NCI-H1694 treated with DMSO at 0.1 percent for 48 hours (cell line): ENCODE measurements at regions not wholly inside any gene's neighbourhood (a gene's known extent, or its start where the extent isn't known, plus 50 kb on each side); places are given as distances from the start of the nearest gene placed in this dataset.
"Not testable (repeated sequence)": the region's sequence is repeated elsewhere in the genome, so short reads cannot be mapped to it uniquely, and the experiment has no call there.

ENCODE experiments used
- DNase-seq: peaks from one replicate; lab custom pipeline; 2025; lab: John Stamatoyannopoulos, UW

DNA sequence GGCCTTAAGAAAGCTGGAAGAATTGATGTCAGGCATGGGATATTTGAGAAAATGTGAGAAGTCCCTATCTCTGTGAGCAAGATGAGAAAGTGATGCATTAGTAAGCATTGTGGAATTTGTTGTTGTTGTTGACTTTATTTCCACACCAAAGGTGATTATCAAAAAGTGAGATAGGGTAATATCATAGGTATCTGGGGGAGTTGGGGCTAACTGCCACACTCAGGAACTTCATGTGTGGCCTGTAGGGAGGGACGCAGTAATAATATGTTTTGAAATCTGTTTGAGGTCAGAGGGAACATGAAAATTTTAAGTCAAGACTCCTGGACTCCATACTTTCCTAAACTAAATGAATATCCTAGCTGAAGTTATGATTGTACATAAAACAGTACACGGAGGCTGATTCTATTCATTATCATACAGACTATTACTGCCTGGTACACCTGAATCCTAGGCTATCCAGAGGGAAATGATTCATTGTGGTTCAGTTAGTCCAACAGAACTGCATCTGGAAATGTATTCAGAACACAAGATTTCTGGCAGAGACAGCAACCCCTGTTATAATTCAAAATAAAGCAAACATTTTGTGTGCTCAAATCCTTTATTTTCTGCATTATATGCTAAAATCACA lies 304.8 kb downstream of the CPS1 start:
- no peak for DNase-seq

DNA sequence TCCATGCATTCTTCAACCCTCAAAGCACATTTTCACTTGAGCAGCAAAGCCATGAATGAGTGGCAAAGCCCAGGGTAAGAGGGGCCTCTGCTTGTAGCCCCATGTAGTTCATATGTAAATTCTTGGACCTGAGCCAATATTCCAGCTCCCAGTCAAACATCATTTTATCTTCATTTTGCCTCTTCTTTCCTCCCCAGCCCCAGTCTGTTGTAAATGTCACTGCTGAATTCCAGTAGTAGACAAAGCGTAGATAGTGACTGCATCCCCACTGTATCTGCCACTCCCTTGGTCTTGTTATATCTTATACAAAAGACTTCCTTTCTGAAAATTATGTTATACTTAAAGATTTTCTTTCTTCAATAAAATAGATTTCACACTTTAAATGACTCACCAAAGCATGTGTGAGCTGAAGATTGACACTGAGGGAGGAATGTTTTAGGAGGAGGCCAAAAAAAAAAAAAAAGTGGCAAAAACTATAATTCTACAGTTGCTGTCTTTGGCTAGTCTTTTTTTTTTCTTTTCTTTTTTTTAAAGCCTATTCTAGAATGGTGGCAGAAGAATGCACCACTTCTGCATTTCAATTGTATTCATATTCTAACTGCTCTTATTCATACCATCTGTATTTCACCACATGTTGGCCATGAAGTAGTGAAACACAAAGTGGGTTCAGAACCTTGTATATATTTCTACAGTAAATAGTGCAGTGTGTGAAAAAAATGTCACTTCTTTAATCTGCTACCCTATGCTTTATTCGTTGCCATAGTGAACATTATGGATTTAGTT lies 306.1 kb downstream of the CPS1 start:
- DNase-seq, result peak; percentile 6

DNA sequence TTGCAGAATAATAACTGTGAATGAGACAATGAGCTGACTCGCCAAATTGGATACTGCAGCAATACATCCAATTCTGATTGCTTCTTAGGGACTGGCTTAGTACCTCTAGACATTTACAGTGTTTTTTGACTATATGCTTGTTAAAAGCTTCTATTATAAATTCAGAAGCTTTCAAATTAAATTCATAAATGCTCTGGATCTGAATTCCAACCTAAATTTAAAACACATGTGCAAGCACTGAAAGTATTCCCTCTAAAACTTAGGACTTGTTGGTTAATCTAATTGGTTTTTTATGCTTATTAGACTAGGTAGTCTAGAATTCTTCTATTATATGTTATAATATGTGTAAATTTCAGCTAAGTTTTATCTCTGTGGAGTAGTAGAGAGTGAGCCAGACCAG lies 306.9 kb downstream of the CPS1 start:
- peak; percentile 31 for DNase-seq

DNA sequence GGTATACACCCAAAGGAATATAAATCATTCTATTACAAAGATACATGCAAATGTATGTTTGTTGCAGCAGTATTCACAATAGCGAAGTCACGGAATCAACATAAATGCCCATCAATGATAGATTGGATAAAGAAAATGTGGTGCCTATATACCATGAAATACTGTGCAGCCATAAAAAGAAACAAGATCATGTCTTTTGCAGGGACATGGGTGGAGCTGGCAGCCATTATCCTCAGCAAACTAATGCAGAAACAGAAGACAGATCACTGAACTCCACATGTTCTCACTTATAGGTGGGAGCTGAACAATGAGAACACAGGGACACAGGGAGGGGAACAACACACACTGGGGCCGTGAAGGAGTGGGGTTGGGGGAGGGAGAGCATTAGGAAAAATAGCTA lies 315.2 kb downstream of the CPS1 start:
- not testable (repeated sequence) for DNase-seq

DNA sequence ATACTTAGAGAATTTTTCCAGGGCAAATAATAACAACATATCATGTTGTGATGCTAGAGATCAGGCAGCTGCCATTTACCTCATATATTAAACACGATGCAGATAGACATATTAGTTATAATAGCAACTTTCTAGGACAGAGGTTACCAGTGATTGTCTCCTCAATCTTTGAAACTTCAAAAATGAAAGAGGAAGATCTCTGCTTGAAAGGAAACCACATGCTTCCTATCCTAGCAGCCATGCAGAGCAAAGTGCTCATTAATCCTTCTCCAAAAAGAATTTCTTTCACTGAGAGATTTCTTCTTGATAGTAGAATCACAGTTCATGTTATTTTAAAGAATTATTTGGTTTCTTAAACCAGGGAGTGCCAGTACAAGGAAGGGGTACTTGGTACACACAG lies 317.2 kb downstream of the CPS1 start:
- no peak for DNase-seq

DNA sequence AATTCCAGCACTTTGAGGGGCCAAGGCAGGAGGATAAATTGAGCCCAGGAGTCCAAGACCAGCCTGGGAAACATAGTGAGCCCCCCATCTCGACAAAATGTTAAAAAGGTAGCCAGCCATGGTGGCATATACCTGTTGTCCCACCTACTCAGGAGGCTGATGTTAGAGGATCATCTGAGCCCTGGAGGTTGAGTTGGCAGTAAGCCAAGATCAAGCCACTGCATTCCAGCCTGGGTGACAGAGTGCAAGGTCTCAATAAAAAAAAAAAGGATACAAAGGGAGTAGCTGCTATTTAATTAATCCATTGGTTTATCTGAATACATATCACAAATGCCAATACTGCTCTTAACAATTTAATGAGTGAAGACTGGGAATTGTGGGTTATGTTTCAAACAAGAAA lies 327.8 kb downstream of the CPS1 start:
- no peak for DNase-seq

DNA sequence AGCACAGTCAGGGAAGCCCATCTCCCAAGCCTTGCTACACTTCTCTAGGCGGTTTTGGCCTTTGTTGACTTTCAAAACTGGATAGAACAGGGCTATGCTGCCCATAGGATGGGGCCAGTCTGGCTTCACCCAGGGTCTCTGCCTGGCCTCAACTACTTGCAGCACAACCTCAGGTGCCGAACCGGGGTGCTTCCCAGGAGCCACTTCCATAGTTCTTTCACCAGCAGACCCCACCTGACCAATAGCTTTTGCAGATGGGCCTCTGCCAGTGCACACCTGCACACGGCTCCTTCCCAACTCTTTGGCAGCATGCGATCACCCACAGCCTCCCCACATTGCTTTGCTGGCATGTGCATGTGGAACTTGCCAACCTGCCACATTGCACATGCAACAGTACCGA lies 331.6 kb downstream of the CPS1 start:
- DNase-seq, result no peak

DNA sequence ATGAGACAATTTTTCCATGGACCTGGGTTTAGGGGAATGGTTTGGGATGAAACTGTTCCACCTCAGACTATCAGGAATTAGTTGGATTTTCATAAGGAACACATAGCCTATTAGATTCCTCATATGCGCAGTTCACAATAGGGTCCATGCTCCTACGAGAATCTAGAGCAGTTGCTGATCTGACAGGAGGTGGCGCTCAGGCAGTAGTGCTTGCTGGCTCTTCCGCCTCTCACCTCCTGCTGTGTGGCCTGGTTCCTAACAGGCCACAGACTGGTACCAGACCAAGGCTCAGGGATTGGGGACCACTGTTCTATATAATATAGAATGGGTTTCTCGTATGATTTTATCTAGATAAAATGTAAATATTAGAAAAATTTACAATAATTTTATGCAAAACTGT lies 338.7 kb downstream of the CPS1 start:
- DNase-seq, result no peak

DNA sequence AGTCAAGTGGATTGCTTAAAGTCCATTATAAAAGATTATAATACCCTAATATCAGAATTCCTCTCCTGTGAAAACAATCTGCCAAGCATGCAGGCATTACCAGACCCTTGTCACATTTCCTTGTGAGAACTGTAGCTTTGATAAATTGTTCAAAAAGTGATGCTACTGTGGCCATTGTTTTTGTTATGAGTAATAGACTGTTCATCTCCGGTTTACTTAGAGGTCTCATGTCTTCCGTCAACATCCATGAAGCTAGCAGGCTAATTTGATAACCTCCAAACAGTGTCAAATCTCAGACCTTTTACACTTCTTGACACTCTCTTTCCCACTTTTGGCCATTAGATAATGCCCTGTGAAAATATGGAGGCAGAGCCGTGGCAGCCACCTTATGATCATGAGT lies 342.7 kb downstream of the CPS1 start:
- no peak for DNase-seq

DNA sequence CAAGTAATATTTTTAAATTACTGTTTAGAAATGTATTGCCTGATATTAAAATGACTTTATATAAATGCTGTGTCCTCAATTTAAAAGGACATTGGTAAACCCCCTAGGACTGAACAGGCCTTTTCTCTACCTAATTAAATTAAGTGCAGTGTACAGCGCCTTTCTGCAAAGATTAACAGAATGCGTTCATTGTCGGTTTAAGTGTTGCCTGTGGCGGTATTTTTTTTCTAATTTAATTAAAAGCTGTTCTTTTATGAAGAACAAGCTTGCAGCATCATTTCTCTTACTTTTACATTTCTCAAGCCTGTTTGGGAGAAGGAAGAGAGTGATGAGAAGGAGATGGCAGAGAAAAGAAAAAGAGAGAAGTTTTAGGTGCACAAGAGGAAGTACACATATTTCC lies 344.9 kb downstream of the CPS1 start:
- no peak for DNase-seq

DNA sequence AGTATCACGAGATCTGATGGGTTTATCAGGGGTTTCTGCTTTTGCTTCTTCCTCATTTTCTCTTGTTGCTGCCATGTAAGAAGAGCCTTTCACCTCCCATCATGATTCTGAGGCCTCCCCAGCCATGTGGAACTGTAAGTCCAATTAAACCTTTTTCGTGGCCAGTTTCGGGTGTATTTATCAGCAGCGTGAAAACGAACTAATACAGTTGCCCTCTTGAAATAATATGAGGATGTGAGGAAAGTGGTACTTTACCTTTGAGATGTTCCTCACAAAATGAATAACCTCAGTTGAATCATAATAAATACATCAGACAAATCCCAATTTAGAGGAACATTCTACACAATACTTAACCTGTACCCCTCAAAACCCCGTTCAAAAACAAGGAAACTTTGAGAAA lies 356.4 kb downstream of the CPS1 start:
- no peak for DNase-seq

DNA sequence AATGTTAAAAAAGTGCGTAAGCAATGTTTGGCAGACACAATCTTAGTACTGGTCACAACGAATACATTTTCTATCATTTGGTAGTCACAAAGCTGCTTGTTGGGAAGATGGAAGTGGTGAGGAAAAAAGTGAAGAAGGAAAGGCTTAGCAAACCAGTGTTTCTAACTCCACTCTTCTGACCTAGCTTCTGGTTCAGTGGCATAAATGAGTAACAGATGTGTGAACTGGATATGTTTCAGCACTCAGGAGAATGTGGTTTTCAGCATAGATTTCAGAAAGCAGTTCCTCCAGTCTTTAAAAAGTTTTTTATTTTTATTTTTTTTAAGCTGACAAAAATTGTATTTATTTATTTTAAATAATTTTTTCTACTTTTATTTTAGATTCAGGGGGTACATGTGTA lies 357.1 kb downstream of the CPS1 start:
- no peak for DNase-seq

DNA sequence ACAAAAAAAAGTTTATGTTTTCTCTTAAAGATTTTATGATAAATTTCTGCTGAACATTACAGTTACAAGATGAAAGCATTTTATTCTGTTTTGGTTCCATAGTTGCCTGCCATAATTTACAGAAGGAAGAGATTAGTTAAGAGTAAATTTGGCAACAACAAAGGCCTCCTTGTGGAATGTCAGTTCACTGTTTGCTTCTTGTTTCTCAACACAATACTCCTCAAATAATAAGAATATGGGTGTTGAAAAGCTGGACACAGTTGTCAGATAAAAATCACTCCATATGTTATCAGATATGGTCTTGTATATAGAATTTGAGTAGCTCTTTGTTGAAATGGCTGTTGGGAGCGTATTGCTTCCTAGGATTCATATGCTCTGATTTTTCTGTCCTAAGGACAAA lies 359.5 kb downstream of the CPS1 start:
- no peak for DNase-seq

DNA sequence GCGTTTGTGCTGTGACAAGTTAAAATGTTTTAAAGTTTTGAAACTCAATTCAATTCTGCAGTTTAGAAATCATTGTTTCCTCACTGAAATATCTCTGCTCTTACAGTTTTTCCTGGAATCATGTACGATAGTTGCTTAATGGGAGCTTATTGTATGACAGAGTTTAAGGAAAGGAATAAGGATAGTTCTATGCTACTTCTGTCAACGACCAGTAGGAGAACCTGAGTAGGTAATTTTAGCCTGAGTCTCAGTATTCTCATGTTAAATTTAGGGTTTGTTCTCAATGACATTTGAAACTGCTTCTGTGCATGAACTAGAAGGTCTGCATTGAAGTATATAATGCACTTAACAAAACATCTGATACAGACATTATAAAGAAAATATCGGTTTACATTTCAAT lies 361.1 kb downstream of the CPS1 start:
- no peak for DNase-seq

DNA sequence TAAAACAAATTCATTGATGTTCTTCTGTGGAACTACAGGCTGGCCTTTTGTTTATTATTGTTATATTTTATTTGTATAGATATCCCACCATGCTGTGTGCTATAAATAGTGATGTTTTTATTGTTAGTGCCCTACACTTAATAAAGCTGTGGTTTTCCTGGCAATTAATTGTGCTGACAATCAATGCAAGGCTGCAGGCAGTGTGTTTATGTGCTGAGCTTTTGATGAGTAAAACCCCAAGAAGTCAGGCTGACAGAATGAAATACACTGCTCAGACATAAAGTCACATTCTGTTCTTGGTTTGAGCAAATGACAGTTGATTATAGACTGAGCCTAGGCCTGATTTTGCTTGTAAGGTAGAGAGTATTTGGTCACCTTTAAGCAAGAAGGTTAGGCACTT lies 362.7 kb downstream of the CPS1 start:
- DNase-seq, result no peak

DNA sequence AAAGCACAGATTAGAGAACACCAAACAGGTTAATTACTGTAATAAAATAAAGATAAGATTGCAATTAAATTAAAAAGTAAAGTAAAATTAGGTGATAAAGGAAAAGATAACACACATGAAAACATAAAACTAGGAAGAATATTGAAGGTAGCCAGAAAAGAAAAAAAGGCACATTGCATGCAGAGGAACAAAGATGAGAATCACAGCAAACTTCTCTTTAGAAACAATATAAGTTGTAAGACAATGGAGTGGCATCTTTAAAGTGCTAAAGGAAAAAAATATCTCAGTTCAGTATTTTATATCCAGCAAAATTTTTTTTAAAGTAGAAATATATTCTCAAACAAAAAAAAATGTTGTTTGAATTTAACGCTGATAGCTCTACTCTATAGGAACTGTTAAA lies 366.0 kb downstream of the CPS1 start:
- DNase-seq, result no peak

DNA sequence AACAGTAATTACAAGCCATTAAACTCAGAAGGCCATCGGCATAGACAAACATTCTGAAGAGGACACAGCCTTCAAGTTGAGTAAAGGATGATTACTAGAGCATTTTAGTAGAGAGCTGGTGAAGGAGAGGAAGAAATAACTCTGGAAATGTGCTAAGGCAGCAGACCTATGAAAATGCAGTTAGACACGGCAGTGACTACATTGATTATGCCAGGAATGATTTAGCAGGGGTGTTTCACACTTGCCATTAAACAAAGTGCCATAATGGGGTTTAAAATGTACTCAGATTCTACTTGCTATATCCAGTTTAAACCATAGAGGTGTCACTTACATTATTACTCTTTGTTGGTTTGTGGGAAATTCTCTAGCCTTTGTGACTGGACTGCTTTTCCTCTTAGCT lies 372.3 kb downstream of the CPS1 start:
- no peak for DNase-seq

DNA sequence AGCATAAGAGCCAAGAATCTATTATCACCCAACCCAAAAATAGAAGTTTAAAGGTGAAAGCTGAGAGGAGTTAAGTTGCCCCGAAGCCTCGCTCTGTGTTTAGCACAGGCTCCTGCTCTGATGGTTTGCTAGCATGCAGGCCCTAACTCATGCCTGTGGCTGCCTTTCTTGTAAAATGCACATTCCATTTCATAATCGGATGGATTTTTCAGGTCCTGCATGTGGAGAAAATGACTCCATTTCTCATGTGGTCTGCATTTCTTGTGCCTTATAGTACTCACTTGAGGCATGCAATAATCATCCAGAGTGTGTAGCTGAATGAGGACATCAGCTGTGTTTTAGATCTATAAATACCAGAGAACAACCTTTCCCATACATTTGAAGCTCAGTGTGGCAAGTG lies 381.8 kb downstream of the CPS1 start:
- no peak for DNase-seq

DNA sequence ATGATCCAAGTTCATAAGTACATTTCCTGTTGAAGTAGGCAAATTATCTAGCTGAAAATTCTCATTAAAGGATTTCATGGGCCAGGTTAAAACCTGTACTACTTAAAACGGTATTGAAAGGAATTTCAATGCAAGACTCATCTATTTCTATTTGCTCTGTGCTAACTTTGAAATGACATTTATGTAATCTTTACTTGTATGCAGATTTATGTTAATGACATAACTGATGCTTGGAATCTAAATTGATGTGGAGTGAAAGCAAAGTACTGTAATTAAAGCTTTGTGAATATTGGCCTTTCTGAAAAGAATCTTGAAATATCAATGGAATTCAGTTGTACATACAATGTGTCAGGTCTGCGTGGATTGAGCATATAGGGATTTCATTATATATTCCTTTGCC lies 390.0 kb downstream of the CPS1 start:
- DNase-seq, result no peak

DNA sequence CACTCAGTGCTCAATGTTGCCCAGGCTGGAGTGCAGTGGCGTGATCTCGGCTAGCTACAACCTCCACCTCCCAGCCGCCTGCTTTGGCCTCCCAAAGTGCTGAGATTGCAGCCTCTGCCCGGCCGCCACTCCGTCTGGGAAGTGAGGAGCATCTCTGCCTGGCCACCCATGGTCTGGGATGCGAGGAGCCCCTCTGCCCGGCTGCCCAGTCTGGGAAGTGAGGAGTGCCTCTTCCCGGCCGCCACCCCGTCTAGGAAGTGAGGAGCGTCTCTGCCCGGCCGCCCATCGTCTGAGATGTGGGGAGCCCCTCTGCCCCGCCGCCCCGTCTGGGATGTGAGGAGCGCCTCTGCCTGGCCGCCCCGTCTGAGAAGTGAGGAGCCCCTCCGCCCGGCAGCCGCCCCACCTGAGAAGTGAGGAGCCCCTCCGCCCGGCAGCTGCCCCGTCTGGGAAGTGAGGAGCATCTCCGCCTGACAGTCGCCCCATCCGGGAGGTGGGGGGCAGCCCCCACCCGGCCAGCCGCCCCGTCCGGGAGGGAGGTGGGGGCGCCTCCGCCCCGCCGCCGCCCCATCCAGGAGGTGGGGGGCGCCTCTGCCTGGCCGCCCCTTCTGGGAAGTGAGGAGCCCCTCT lies 394.1 kb downstream of the CPS1 start:
- DNase-seq, result not testable (repeated sequence)

DNA sequence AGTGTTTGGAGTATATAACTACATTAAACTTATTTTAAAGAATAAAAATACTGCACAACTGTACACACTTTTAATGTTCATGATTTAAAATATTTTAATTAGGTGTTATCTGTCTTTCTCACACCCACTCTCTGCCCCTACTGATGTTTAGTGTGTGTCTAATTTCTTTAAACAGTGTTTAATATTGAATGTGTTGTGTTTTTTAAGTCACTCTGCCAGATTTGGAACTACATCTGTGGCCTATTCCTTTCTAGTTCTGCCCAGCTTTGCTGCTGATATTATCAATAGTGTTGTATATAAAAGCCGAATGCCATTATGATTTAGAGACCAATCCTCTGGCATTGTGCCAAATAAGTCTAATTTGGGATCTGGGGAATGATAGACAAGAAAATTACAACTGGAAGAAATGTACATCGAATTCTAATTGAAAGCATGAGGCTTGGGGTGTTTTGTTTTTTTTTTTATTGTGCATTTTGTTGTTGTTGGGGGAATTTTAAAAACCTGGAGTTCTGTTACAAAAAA lies 398.0 kb downstream of the CPS1 start:
- DNase-seq, result no peak

DNA sequence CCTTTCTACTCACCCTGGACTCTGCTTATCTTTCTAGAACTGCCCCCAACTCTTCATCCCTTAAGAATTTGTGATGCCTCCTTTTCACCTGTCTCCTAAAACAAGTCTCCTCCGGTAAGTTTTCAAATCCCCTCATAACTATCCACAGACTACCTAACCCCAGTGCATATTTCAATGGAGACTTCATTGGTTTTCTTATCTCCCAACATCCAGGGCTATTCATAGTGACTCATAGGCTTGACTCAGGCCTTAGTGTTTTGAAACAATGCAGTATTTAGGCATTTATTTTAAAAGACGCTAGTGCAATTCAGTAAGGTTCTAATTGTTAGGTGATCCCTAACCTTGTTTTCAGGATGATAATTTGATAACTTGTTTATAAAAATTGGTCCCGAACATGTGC lies 399.2 kb downstream of the CPS1 start:
- no peak for DNase-seq

DNA sequence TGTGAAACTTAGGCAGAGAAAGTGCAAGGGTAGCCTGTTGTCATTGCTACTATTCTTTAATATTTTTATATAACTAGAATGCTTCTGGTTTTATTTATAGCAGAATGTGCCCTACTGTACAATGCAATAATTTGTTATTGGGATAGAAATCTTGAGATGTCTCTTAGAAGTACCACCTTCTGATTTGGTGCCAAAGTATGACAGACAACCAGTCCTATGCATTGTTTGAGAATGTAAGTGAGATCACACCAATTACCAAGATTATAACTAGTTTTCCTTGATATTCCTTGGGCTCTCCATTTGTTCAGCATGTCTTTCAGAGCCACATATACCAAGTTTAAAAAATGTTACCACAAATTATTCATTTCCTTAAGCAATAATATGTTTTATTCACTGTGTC lies 399.7 kb downstream of the CPS1 start:
- no peak for DNase-seq
